K562 (cell line): ENCODE measurements at regions not wholly inside any gene's neighbourhood (a gene's known extent, or its start where the extent isn't known, plus 50 kb on each side); places are given as distances from the start of the nearest gene placed in this dataset.

Source experiments
- ATAC-seq: fragments of 200-7000 bp; cut with Tn5 transposase; 3 replicates; pipeline ENCODE4 v1.9.1; 2020; ENCODE audit warnings: moderate library complexity
- BruUV-seq: library from RNA; stranded (reverse); fragments of 400-500 nt; replicated peaks from 2 replicates; lab custom pipeline; 2021; lab: Mats Ljungman, UMichigan
- CTCF ChIA-PET: fragments of 300-600 bp; formaldehyde crosslinking; extraction: SDS; loops from one replicate; lab custom pipeline; 2021; ENCODE audit warnings: low intra/inter-chr PET ratio; lab: Yijun Ruan, JAX
- POLR2A ChIA-PET: fragments of 300-600, 350-650 bp; sonication (Branson Sonifier 250); formaldehyde crosslinking; extraction: SDS; loops from one replicate; lab custom pipeline; 2021; ENCODE audit warnings: antibody characterized with exemption, inconsistent platforms; lab: Yijun Ruan, JAX
- DNase-seq, 4 experiments: peaks; one replicate each; pipeline versions ENCODE4 v3.0.0 to v3.0.0-alpha.2; 2011 to 2018; ENCODE audit warnings: low spot score in 3 of 4, mixed read lengths in 3 of 4; ENCODE audit errors: extremely low read depth in 1 of 4
- FAIRE-seq: peaks from 2 replicates; lab custom pipeline; 2011; peaks lifted over from hg19 to GRCh38; lab: Jason Lieb, UNC
- H2AFZ ChIP-seq: 2 replicates; pipeline ENCODE4 v1.6.0; 2011; ENCODE audit warnings: low read depth, low read length, control low read depth, inconsistent platforms
- H3K27ac ChIP-seq: fragments of 200-600 bp; 3 replicates; pipeline ENCODE4 v1.8.0; 2011; ENCODE audit warnings: low read depth, mild to moderate bottlenecking, control low read depth, inconsistent platforms, low read length, moderate library complexity, mixed read lengths; ENCODE audit errors: extremely low read depth
- H3K27me3 ChIP-seq, 2 experiments: fragments of 300-600 bp in 1 of 2; 2 replicates in 1 of 2; 3 replicates in 1 of 2; pipeline versions ENCODE4 v1.6.0 to v1.8.0; 2011; ENCODE audit warnings: inconsistent platforms in 2 of 2, low read length in 2 of 2, mild to moderate bottlenecking in 1 of 2, mixed read lengths in 1 of 2, moderate library complexity in 1 of 2; ENCODE audit not compliant: control insufficient read depth in 2 of 2, insufficient read depth in 2 of 2
- H3K36me3 ChIP-seq: fragments of 300-600 bp; 3 replicates; pipeline ENCODE4 v1.8.0; 2011; ENCODE audit warnings: mild to moderate bottlenecking, low read length, inconsistent platforms; ENCODE audit not compliant: control insufficient read depth, insufficient read depth
- H3K4me1 ChIP-seq, 2 experiments: fragments of 200-600 bp in 1 of 2; replicated peaks in 1 of 2; 2 replicates in 1 of 2; 3 replicates in 1 of 2; pipeline versions ENCODE4 v1.5.1 to v1.8.0; 2011; ENCODE audit warnings: inconsistent platforms in 2 of 2, low read length in 2 of 2, mild to moderate bottlenecking in 1 of 2, mixed read lengths in 1 of 2, moderate library complexity in 1 of 2; ENCODE audit not compliant: control insufficient read depth in 2 of 2, insufficient read depth in 2 of 2
- H3K4me2 ChIP-seq: 2 replicates; pipeline ENCODE4 v1.6.1; 2011; ENCODE audit warnings: low read length, control low read depth, inconsistent platforms, mixed read lengths; ENCODE audit not compliant: insufficient read depth
- H3K4me3 ChIP-seq: fragments of 200-600 bp; sonication (generic), shearing (Covaris generic); 2 replicates; pipeline ENCODE4 v1.5.1; 2016; ENCODE audit warnings: control low read depth, inconsistent platforms
- H3K79me2 ChIP-seq: fragments of 200-600 bp; 3 replicates; pipeline ENCODE4 v1.8.0; 2011; ENCODE audit warnings: low read length, inconsistent platforms; ENCODE audit not compliant: control insufficient read depth, insufficient read depth
- H3K9ac ChIP-seq, 2 experiments: 2 replicates each; pipeline versions ENCODE4 v1.6.0 to v1.6.1; 2011; ENCODE audit warnings: low read depth in 2 of 2, low read length in 2 of 2, control low read depth in 1 of 2, inconsistent platforms in 1 of 2, mild to moderate bottlenecking in 1 of 2, mixed read lengths in 1 of 2; ENCODE audit not compliant: insufficient read depth in 1 of 2
- H3K9me1 ChIP-seq: one replicate; pipeline ENCODE4 v1.6.0; 2011; ENCODE audit warnings: inconsistent platforms, mild to moderate bottlenecking, low read length, moderate library complexity; ENCODE audit not compliant: control insufficient read depth, insufficient read depth
- H3K9me3 ChIP-seq: replicated peaks from 2 replicates; pipeline ENCODE4 v1.5.1; 2011; ENCODE audit warnings: low read depth, low read length, inconsistent platforms; ENCODE audit not compliant: control insufficient read depth, insufficient read depth
- H4K20me1 ChIP-seq: replicated peaks from 2 replicates; pipeline ENCODE4 v1.6.1; 2011; ENCODE audit warnings: low read length, inconsistent platforms, mixed read lengths; ENCODE audit not compliant: control insufficient read depth, insufficient read depth
- CC2D1A ChIP-seq: fragments of 450-650 bp; IDR thresholded peaks from 2 replicates; pipeline ENCODE4 v1.6.1; 2017; ENCODE audit warnings: mild to moderate bottlenecking
- CHD7 ChIP-seq: fragments of 200-600 bp; sonication (generic); IDR thresholded peaks from one replicate; pipeline ENCODE4 v1.6.1; 2012; ENCODE audit warnings: mild to moderate bottlenecking, low read depth, low read length, inconsistent platforms
- E2F3 ChIP-seq: fragments of 250-450 bp; sonication (Bioruptor Pico); IDR thresholded peaks from 2 replicates; pipeline ENCODE4 v1.4.0; 2020; ENCODE audit warnings: mild to moderate bottlenecking
- MEF2D ChIP-seq: conservative IDR thresholded peaks from 2 replicates; pipeline ENCODE4 v1.6.1; 2016; ENCODE audit warnings: low read depth, missing genetic modification characterization, missing compliant biosample characterization
- ZBTB1 ChIP-seq: sonication (generic); formaldehyde crosslinking; IDR thresholded peaks from 2 replicates; pipeline ENCODE4 v1.8.1; 2023; ENCODE audit warnings: missing genetic modification reagents, low read depth, mild to moderate bottlenecking, borderline replicate concordance
- ZC3H11A ChIP-seq: IDR thresholded peaks from 2 replicates; pipeline ENCODE4 v1.6.1; 2012; ENCODE audit warnings: low read depth, low read length, improper control_type of control experiment
- ZNF134 ChIP-seq: fragments of 250-450 bp; sonication (Bioruptor Pico); conservative IDR thresholded peaks from 2 replicates; pipeline ENCODE4 v1.4.0; 2020
- ZNF41 ChIP-seq: fragments of 250-450 bp; sonication (Bioruptor Pico); conservative IDR thresholded peaks from 2 replicates; pipeline ENCODE4 v1.4.0; 2020; ENCODE audit warnings: mild to moderate bottlenecking
- ZNF444 ChIP-seq: fragments of 250-450 bp; sonication (Bioruptor Pico); IDR thresholded peaks from 2 replicates; pipeline ENCODE4 v1.4.0; 2020; ENCODE audit warnings: mild to moderate bottlenecking, moderate library complexity
- ZNF655 ChIP-seq: fragments of 250-450 bp; sonication (Bioruptor Pico); IDR thresholded peaks from 2 replicates; pipeline ENCODE4 v1.5.0; 2021
- WGBS: fragments of 100-300 bp; shearing (Covaris generic); methylation state at CpG from one replicate; pipeline ENCODE4 v1.1.6; 2016; ENCODE audit warnings: low coverage, mixed read lengths; ENCODE audit not compliant: insufficient coverage; ENCODE audit errors: missing lambda C conversion rate; 5-methylcytosine and 5-hydroxymethylcytosine counted together
- in situ Hi-C: fragments of 300-500 bp; cut with MboI; formaldehyde crosslinking; loops from 4 replicates; pipeline ENCODE4 v1.15.0; 2018; ENCODE audit warnings: inconsistent platforms, mixed read lengths
- intact Hi-C: fragments of 100-400 bp; cut with micrococcal nuclease; formaldehyde crosslinking; loops from 2 replicates; pipeline ENCODE4 v1.14.2; 2022

GRCh38 chr17:13393841-13394710 is 207.7 kb downstream of the HS3ST3A1 start:
- FAIRE-seq: no peak
- no peaks in the 10 kb centered on the region for H3K36me3 ChIP-seq
- no peaks in the 10 kb centered on the region for H4K20me1 ChIP-seq
- TF ChIP-seq CHD7: no peak
- no peak for TF ChIP-seq ZNF41 (CRISPR knock-in tag)
- no peak for TF ChIP-seq ZNF655 (CRISPR knock-in tag)
- TF ChIP-seq ZNF134: no peak
- TF ChIP-seq ZBTB1 (CRISPR knock-in tag): no peak
- TF ChIP-seq ZNF444 (CRISPR knock-in tag): no peak
- TF ChIP-seq E2F3 (CRISPR knock-in tag): no peak
- peak; percentile 57; the same call in 1 of the 2 replicates for TF ChIP-seq MEF2D (tag)
- no peak for TF ChIP-seq CC2D1A
- TF ChIP-seq ZC3H11A: no peak

More at GRCh38 chr17:13393841-13394710, 207.7 kb downstream of the HS3ST3A1 start:
- BruUV-seq: no TSS peak
- no peak for ATAC-seq
- Histone ChIP-seq H3K4me3 (no peak overlapping the region), H2AFZ (no peak overlapping the region), H3K4me2 (no peak overlapping the region), H3K27ac (no peak overlapping the region), H3K9ac (no peak overlapping the region), H3K4me1 (no peaks in the 10 kb centered on the region; a peak in 1 of 5 replicates), H3K27me3 (no peaks in the 10 kb centered on the region), H3K9me3 (no peaks in the 10 kb centered on the region), H3K9me1 (no peaks in the 10 kb centered on the region), H3K79me2 (no peaks in the 10 kb centered on the region)
- in situ Hi-C loops (no loop called here), intact Hi-C loops (no loop called here)
- DNase-seq: peak in 1 of 4 experiments; percentile 6
- ChIA-PET CTCF (no interaction called here), POLR2A (no interaction called here)
- WGBS: 20% methylated on average over 11 of the region's 12 CpGs
